CD4-positive, alpha-beta T cell (primary cell): ENCODE measurements at regions not wholly inside any gene's neighbourhood (a gene's known extent, or its start where the extent isn't known, plus 50 kb on each side); places are given as distances from the start of the nearest gene placed in this dataset.

Source experiments
- ATAC-seq: fragments of 200-7000 bp; cut with Tn5 transposase; one replicate; pipeline ENCODE4 v1.10.0; 2022; ENCODE audit warnings: mild to moderate bottlenecking; ENCODE audit not compliant: poor library complexity
- CTCF ChIA-PET: fragments of 350-600 bp; sonication (Branson Sonifier 250); formaldehyde crosslinking; loops from one replicate; lab custom pipeline; 2021; ENCODE audit warnings: antibody characterized with exemption, inconsistent platforms; lab: Charles Lee
- POLR2A ChIA-PET: fragments of 350-600 bp; sonication (Branson Sonifier 250); formaldehyde crosslinking; loops from one replicate; lab custom pipeline; 2021; ENCODE audit warnings: antibody characterized with exemption, inconsistent platforms; lab: Charles Lee
- DNase-seq, 14 experiments: peaks; one replicate each; pipeline ENCODE4 v3.0.0-alpha.2; 2013 to 2020; ENCODE audit warnings: mixed read lengths in 2 of 14
- H3K27ac ChIP-seq, 2 donors: one replicate each; pipeline versions ENCODE4 v1.5.1 to v1.7.0; 2013; ENCODE audit warnings: low read length in 2 of 2, low read depth in 1 of 2, mild to moderate bottlenecking in 1 of 2
- H3K27me3 ChIP-seq, 2 experiments: 1 replicate in 1 of 2; 2 replicates in 1 of 2; pipeline versions ENCODE4 v1.6.1 to v1.7.0; 2013; ENCODE audit warnings: low read length in 2 of 2, control low read depth in 1 of 2, mild to moderate bottlenecking in 1 of 2, moderate library complexity in 1 of 2; ENCODE audit not compliant: insufficient read depth in 2 of 2, control insufficient read depth in 1 of 2
- H3K36me3 ChIP-seq: one replicate; pipeline ENCODE4 v1.6.1; 2013; ENCODE audit warnings: low read length, control low read depth; ENCODE audit not compliant: insufficient read depth
- H3K4me1 ChIP-seq: one replicate; pipeline ENCODE4 v1.6.1; 2013; ENCODE audit warnings: low read length, control low read depth; ENCODE audit not compliant: insufficient read depth
- H3K4me3 ChIP-seq: one replicate; pipeline ENCODE4 v1.5.1; 2013; ENCODE audit warnings: mild to moderate bottlenecking, low read length, moderate library complexity
- H3K9me3 ChIP-seq, 2 experiments: 1 replicate in 1 of 2; 2 replicates in 1 of 2; pipeline versions ENCODE4 v1.6.1 to v1.7.0; 2013; ENCODE audit warnings: low read length in 2 of 2, mild to moderate bottlenecking in 2 of 2, control low read depth in 1 of 2, moderate library complexity in 1 of 2; ENCODE audit not compliant: control insufficient read depth in 1 of 2, insufficient read depth in 1 of 2
- H3K27ac Mint-ChIP-seq: one replicate; pipeline ENCODE4 v1.8.0; 2020; ENCODE audit warnings: mixed read lengths
- H3K27me3 Mint-ChIP-seq: one replicate; pipeline ENCODE4 v1.8.0; 2021; ENCODE audit warnings: mixed read lengths
- H3K36me3 Mint-ChIP-seq: one replicate; pipeline ENCODE4 v1.8.0; 2021; ENCODE audit warnings: low read depth, mixed read lengths
- H3K4me1 Mint-ChIP-seq: one replicate; pipeline ENCODE4 v1.8.0; 2021; ENCODE audit warnings: low read depth, mixed read lengths
- H3K4me3 Mint-ChIP-seq: one replicate; pipeline ENCODE4 v1.8.0; 2020; ENCODE audit warnings: mild to moderate bottlenecking, mixed read lengths
- H3K9me3 Mint-ChIP-seq: one replicate; pipeline ENCODE4 v1.8.0; 2020; ENCODE audit warnings: mixed read lengths
- CTCF ChIP-seq: fragments of 200-600 bp; IDR thresholded peaks from one replicate; pipeline ENCODE4 v1.8.0; 2022; ENCODE audit warnings: antibody characterized with exemption, mild to moderate bottlenecking
- intact Hi-C, 2 experiments: fragments of 100-400 bp; cut with DNase I in 1 of 2; cut with micrococcal nuclease in 1 of 2; formaldehyde crosslinking; loops; one replicate each; pipeline versions ENCODE4 v1.15.1 to v1.9.0; 2023 to 2025; cut with DNase I, micrococcal nuclease

- Histone ChIP-seq H3K27me3 (peaks cover 0 to 5% of the 10 kb centered on the region in 2 experiments), H3K4me3 (no peak overlapping the region), H3K27ac (no peak overlapping the region), H3K9me3 (peaks cover 4 to 11% of the 10 kb centered on the region in 2 experiments), H3K4me1 (no peaks in the 10 kb centered on the region), H3K36me3 (no peaks in the 10 kb centered on the region)
- intact Hi-C loops: no loop called here
- peaks cover 11% of the 10 kb centered on the region for H3K27me3 Mint-ChIP-seq
- no peak overlapping the region for H3K4me3 Mint-ChIP-seq
- H3K36me3 Mint-ChIP-seq: no peaks in the 10 kb centered on the region
- ChIA-PET POLR2A (no interaction called here), CTCF (no interaction called here)
- peaks cover 14% of the 10 kb centered on the region for H3K9me3 Mint-ChIP-seq
- no peak overlapping the region for H3K27ac Mint-ChIP-seq
- ATAC-seq (no peak), DNase-seq (no peak)
- no peaks in the 10 kb centered on the region for H3K4me1 Mint-ChIP-seq
- no peak for TF ChIP-seq CTCF
Measured at GRCh38 chr6:88287696-88288095, 121.5 kb upstream of the CNR1 start.

GRCh38 chr6:88276331-88276730 is 110.2 kb upstream of the CNR1 start:
- no peaks in the 10 kb centered on the region for H3K36me3 ChIP-seq
- no peak for ATAC-seq
- Mint-ChIP-seq H3K4me3 (no peak overlapping the region), H3K27ac (no peak overlapping the region), H3K9me3 (no peaks in the 10 kb centered on the region), H3K36me3 (no peaks in the 10 kb centered on the region), H3K4me1 (no peaks in the 10 kb centered on the region), H3K27me3 (no peaks in the 10 kb centered on the region)
- H3K4me3 ChIP-seq: no peak overlapping the region
- intact Hi-C loops: no loop called here
- H3K27ac ChIP-seq: no peak overlapping the region
- no peak for DNase-seq
- TF ChIP-seq CTCF: no peak
- H3K27me3 ChIP-seq: no peaks in the 10 kb centered on the region
- POLR2A ChIA-PET: no interaction called here
- H3K4me1 ChIP-seq: no peaks in the 10 kb centered on the region
- CTCF ChIA-PET: no interaction called here
- H3K9me3 ChIP-seq: peaks cover 0 to 15% of the 10 kb centered on the region in 2 experiments

GRCh38 chr6:88268508-88268907 is 102.4 kb upstream of the CNR1 start:
- Histone ChIP-seq H3K36me3 (no peaks in the 10 kb centered on the region), H3K27ac (no peak overlapping the region), H3K9me3 (no peaks in the 10 kb centered on the region), H3K4me3 (no peak overlapping the region), H3K27me3 (peaks cover 0 to 5% of the 10 kb centered on the region in 2 experiments), H3K4me1 (no peaks in the 10 kb centered on the region)
- Mint-ChIP-seq H3K27ac (no peak overlapping the region), H3K36me3 (no peaks in the 10 kb centered on the region), H3K4me1 (no peaks in the 10 kb centered on the region), H3K9me3 (peaks cover 2% of the 10 kb centered on the region), H3K27me3 (peaks cover 18% of the 10 kb centered on the region), H3K4me3 (no peak overlapping the region)
- no peak for ATAC-seq
- no peak for DNase-seq
- ChIA-PET CTCF (no interaction called here), POLR2A (no interaction called here)
- intact Hi-C loops: no loop called here
- TF ChIP-seq CTCF: no peak
